Lung (tissue), 11 donors: ENCODE measurements at regions not wholly inside any gene's neighbourhood (a gene's known extent, or its start where the extent isn't known, plus 50 kb on each side); places are given as distances from the start of the nearest gene placed in this dataset.

Source experiments
- ATAC-seq: fragments of 200-7000 bp; cut with Tn5 transposase; one replicate; pipeline ENCODE4 v1.9.1; 2020; ENCODE audit warnings: moderate number of reproducible peaks; ENCODE audit not compliant: insufficient read depth, low FRiP score
- DNase-seq, 3 donors: peaks; one replicate each; pipeline ENCODE4 v3.0.0-alpha.2; 2013 to 2017
- H3K27ac ChIP-seq, 2 donors: one replicate each; pipeline ENCODE4 v1.5.1; 2013; ENCODE audit warnings: mild to moderate bottlenecking in 2 of 2, moderate library complexity in 2 of 2, control low read depth in 1 of 2, inconsistent platforms in 1 of 2, low read depth in 1 of 2, low read length in 1 of 2
- H3K27me3 ChIP-seq, 3 donors: one replicate each; pipeline ENCODE4 v1.5.1; 2013; ENCODE audit warnings: low read length in 2 of 3; ENCODE audit not compliant: control insufficient read depth in 3 of 3, insufficient read depth in 3 of 3
- H3K36me3 ChIP-seq, 4 donors: one replicate each; pipeline ENCODE4 v1.5.1; 2013; ENCODE audit warnings: low read length in 4 of 4, mild to moderate bottlenecking in 1 of 4, moderate library complexity in 1 of 4; ENCODE audit not compliant: control insufficient read depth in 4 of 4, insufficient read depth in 4 of 4
- H3K4me1 ChIP-seq, 5 donors: one replicate each; pipeline ENCODE4 v1.5.1; 2013; ENCODE audit warnings: low read length in 5 of 5, mild to moderate bottlenecking in 2 of 5, moderate library complexity in 1 of 5; ENCODE audit not compliant: control insufficient read depth in 5 of 5, insufficient read depth in 5 of 5
- H3K4me3 ChIP-seq: one replicate; pipeline ENCODE4 v1.5.1; 2013; ENCODE audit warnings: mild to moderate bottlenecking, control low read depth, moderate library complexity
- H3K9ac ChIP-seq, 2 donors: one replicate each; pipeline ENCODE4 v1.5.1; 2013; ENCODE audit warnings: low read length in 2 of 2, control low read depth in 1 of 2; ENCODE audit not compliant: insufficient read depth in 1 of 2
- H3K9me3 ChIP-seq, 4 donors: one replicate each; pipeline ENCODE4 v1.5.1; 2013; ENCODE audit warnings: low read length in 3 of 4, mild to moderate bottlenecking in 1 of 4, moderate library complexity in 1 of 4; ENCODE audit not compliant: control insufficient read depth in 4 of 4, insufficient read depth in 3 of 4
- WGBS, 2 donors: extraction: QIAGEN DNeasy Blood & Tissue Kit; methylation state at CpG; one replicate each; pipeline ENCODE4 v1.1.7; 2013; 5-methylcytosine and 5-hydroxymethylcytosine counted together
- TF ChIP-seq, protein P1 (sequence below): IDR thresholded peaks from 2 replicates; pipeline ENCODE4 v1.5.1; 2012; ENCODE audit warnings: mild to moderate bottlenecking; ENCODE audit errors: control extremely low read depth, extremely low read depth
- donor health status: control.
- donor health status: control.
- donor health status: Bipolar disorder and iron deficiency.
- donor health status: healthy.
- donor health status: DM: yes; HTN: yes; CAD: no.

DNA sequence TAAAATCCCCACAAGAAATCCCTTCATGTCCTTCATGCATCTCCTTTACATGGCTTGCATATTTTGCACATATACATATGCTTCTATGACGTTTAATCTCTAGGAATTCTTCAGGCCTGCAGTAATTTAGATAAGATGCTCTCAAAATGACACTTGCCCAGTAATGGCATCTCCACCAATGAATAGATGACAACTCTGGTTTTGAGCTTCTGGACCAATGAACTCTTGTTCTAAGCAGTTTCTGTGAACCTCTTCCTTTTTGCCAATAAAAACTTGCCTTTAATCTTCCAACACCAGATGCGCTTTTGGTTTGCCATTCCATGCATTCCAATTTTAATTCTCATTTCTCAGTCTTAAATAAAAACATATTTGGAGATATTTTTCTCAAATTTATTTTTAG, 189.8 kb upstream of the OLFM3 start:
- DNase-seq, result no peak
- no peak overlapping the region for H3K27ac ChIP-seq
- H3K27me3 ChIP-seq, result no peaks in the 10 kb centered on the region
- no peaks in the 10 kb centered on the region for H3K9me3 ChIP-seq
- 74 to 93% methylated on average over 2 of the region's 2 CpGs for WGBS, 2 donors
- no peaks in the 10 kb centered on the region for H3K4me1 ChIP-seq
- no peak for ATAC-seq
- no peak overlapping the region for H3K4me3 ChIP-seq
- no peaks in the 10 kb centered on the region for H3K36me3 ChIP-seq
- no peak overlapping the region for H3K9ac ChIP-seq
- TF ChIP-seq, protein P1, sequence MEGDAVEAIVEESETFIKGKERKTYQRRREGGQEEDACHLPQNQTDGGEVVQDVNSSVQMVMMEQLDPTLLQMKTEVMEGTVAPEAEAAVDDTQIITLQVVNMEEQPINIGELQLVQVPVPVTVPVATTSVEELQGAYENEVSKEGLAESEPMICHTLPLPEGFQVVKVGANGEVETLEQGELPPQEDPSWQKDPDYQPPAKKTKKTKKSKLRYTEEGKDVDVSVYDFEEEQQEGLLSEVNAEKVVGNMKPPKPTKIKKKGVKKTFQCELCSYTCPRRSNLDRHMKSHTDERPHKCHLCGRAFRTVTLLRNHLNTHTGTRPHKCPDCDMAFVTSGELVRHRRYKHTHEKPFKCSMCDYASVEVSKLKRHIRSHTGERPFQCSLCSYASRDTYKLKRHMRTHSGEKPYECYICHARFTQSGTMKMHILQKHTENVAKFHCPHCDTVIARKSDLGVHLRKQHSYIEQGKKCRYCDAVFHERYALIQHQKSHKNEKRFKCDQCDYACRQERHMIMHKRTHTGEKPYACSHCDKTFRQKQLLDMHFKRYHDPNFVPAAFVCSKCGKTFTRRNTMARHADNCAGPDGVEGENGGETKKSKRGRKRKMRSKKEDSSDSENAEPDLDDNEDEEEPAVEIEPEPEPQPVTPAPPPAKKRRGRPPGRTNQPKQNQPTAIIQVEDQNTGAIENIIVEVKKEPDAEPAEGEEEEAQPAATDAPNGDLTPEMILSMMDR, result no peak

DNA sequence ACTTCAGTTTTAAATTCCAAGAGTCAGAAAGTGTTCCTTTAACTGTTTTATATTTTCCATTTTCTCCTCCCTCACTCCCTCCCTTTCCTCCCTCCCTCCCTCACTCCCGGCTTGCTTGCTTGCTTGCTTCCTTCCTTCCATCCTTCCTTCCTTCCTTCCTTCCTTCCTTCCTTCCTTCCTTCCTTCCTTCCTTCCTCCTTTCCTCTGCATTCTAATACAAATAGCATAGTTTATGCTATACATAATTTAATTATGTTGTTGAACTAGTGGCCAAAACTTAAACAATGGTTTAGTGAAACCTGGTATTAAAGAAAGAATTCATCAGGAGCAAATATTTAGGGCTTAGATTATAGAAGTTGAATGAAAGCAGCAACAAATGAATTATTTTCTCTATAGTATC, 188.5 kb upstream of the OLFM3 start:
- no peaks in the 10 kb centered on the region for H3K9me3 ChIP-seq
- H3K27ac ChIP-seq, result no peak overlapping the region
- TF ChIP-seq, protein P1, result no peak
- H3K9ac ChIP-seq, result no peak overlapping the region
- H3K27me3 ChIP-seq, result no peaks in the 10 kb centered on the region
- no peak for ATAC-seq
- no peak overlapping the region for H3K4me3 ChIP-seq
- no peaks in the 10 kb centered on the region for H3K4me1 ChIP-seq
- 12 to 43% methylated on average over 1 of the region's 1 CpG for WGBS, 2 donors
- no peak for DNase-seq
- H3K36me3 ChIP-seq, result no peaks in the 10 kb centered on the region

DNA sequence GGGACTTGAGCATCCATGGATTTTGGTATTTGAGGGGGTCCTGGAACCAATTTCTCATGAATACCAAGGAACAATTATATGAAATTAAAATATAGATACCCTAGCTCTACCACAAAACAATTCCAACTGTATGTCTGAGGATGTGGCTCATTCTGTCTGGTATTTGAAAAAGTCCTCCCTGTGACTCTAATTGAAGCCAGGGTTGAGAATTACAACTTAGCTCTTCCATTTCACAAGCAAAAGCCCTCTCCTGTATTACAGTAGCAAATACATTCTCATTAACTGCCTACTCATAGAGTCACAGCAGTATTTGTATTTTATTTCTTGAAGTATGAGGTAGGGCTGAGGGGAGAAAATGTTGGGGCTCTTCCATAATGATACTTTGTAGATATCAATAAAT, 187.8 kb upstream of the OLFM3 start:
- ATAC-seq (no peak), DNase-seq (no peak)
- TF ChIP-seq, protein P1, result no peak

DNA sequence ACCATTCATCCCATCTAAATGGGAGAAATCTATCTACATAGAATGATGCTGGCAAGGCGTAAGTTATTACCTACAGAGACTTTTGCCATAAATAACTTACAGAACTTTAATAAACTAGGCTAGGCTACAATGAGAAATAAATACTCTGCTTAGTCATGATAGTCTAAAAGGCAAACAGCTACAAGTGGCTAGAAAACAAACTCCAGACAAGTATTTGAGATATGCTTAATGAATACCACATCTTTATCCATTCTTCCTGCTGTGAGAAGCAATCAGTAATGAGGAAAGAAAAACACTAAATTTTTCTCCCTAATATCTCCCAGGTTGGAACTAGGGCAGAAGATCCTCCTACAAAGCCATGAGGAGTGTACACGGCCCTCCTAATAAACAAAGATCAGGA, 187.0 kb upstream of the OLFM3 start:
- TF ChIP-seq, protein P1, result no peak
- no peak for ATAC-seq

More for the DNA sequence above, 187.8 kb upstream of the OLFM3 start:
- Histone ChIP-seq H3K27me3 (no peaks in the 10 kb centered on the region), H3K4me1 (no peaks in the 10 kb centered on the region), H3K36me3 (no peaks in the 10 kb centered on the region), H3K9me3 (no peaks in the 10 kb centered on the region), H3K9ac (no peak overlapping the region), H3K27ac (no peak overlapping the region), H3K4me3 (no peak overlapping the region)

More for the DNA sequence above, 187.0 kb upstream of the OLFM3 start:
- WGBS, 2 donors, result 69 to 87% methylated on average over 2 of the region's 2 CpGs
- Histone ChIP-seq H3K4me1 (no peaks in the 10 kb centered on the region), H3K4me3 (no peak overlapping the region), H3K27ac (no peak overlapping the region), H3K36me3 (no peaks in the 10 kb centered on the region), H3K9me3 (no peaks in the 10 kb centered on the region), H3K27me3 (no peaks in the 10 kb centered on the region), H3K9ac (no peak overlapping the region)
- no peak for DNase-seq
